ENCODE measurements at regions not wholly inside any gene's neighbourhood (a gene's known extent, or its start where the extent isn't known, plus 50 kb on each side); places are given as distances from the start of the nearest gene placed in this dataset.

GRCh38 chr10:100612601-100613595 lies 77.2 kb downstream of the HIF1AN start:
- no peak for TF ChIP-seq REST (IDR thresholded peaks at IDR 0.05; ENCODE audit: low read depth)

- no peak for TF ChIP-seq TEAD4 (IDR thresholded peaks at IDR 0.05)
- no peak for TF ChIP-seq FOXM1 (IDR thresholded peaks at IDR 0.05; ENCODE audit: borderline replicate concordance, low read depth)
- no peak for TF ChIP-seq EP300 (IDR thresholded peaks at IDR 0.05; ENCODE audit: borderline replicate concordance)
- TF ChIP-seq TCF12 (IDR thresholded peaks at IDR 0.05; ENCODE audit: low read depth), result no peak
- no peak for TF ChIP-seq EGR1 (IDR thresholded peaks at IDR 0.05)
- TF ChIP-seq MAX (IDR thresholded peaks at IDR 0.05), result no peak
- no peak for TF ChIP-seq REST (IDR thresholded peaks at IDR 0.05; ENCODE audit: low read depth)
- no peak for TF ChIP-seq TAF1 (IDR thresholded peaks at IDR 0.05; ENCODE audit: low read depth)
- no peak for TF ChIP-seq CREB1 (IDR thresholded peaks at IDR 0.05; ENCODE audit: low read depth)
- no peak for TF ChIP-seq RAD21 (IDR thresholded peaks at IDR 0.05; ENCODE audit: low read depth)
- no peak for TF ChIP-seq NFIC (IDR thresholded peaks at IDR 0.05)
- no peak for TF ChIP-seq CEBPB (IDR thresholded peaks at IDR 0.05)
These were observed 78.1 kb downstream of the HIF1AN start for GRCh38 chr10:100613846-100614245.

- TF ChIP-seq ZBTB7A (IDR thresholded peaks at IDR 0.05; ENCODE audit: low read depth), result no peak
These were observed 78.8 kb downstream of the HIF1AN start for GRCh38 chr10:100614429-100615095.

- TF ChIP-seq EP300 (IDR thresholded peaks at IDR 0.05; ENCODE audit: borderline replicate concordance), result no peak
- TF ChIP-seq CREB1 (IDR thresholded peaks at IDR 0.05; ENCODE audit: low read depth), result no peak
- no peak for TF ChIP-seq NFIC (IDR thresholded peaks at IDR 0.05)
- TF ChIP-seq TCF12 (IDR thresholded peaks at IDR 0.05; ENCODE audit: low read depth), result no peak
- TF ChIP-seq RAD21 (IDR thresholded peaks at IDR 0.05; ENCODE audit: low read depth), result no peak
- no peak for TF ChIP-seq FOXM1 (IDR thresholded peaks at IDR 0.05; ENCODE audit: borderline replicate concordance, low read depth)
- TF ChIP-seq MAX (IDR thresholded peaks at IDR 0.05), result no peak
- TF ChIP-seq YY1 (IDR thresholded peaks at IDR 0.05; ENCODE audit: low read depth), result no peak
- TF ChIP-seq TAF1 (IDR thresholded peaks at IDR 0.05; ENCODE audit: low read depth), result no peak
- no peak for TF ChIP-seq TEAD4 (IDR thresholded peaks at IDR 0.05)
- no peak for TF ChIP-seq USF1 (IDR thresholded peaks at IDR 0.05)
- no peak for TF ChIP-seq ZBTB7A (IDR thresholded peaks at IDR 0.05; ENCODE audit: low read depth)
- TF ChIP-seq EGR1 (IDR thresholded peaks at IDR 0.05), result no peak
- no peak for TF ChIP-seq REST (IDR thresholded peaks at IDR 0.05; ENCODE audit: low read depth)
- TF ChIP-seq CEBPB (IDR thresholded peaks at IDR 0.05), result no peak
These were observed 79.5 kb downstream of the HIF1AN start for GRCh38 chr10:100615241-100615640.

GRCh38 chr10:100615908-100616307 lies 80.2 kb downstream of the HIF1AN start:
- no peak for TF ChIP-seq CEBPB (IDR thresholded peaks at IDR 0.05)
- no peak for TF ChIP-seq FOXM1 (IDR thresholded peaks at IDR 0.05; ENCODE audit: borderline replicate concordance, low read depth)
- no peak for TF ChIP-seq EGR1 (IDR thresholded peaks at IDR 0.05)
- TF ChIP-seq RAD21 (IDR thresholded peaks at IDR 0.05; ENCODE audit: low read depth), result no peak
- no peak for TF ChIP-seq USF1 (IDR thresholded peaks at IDR 0.05)
- TF ChIP-seq ZBTB7A (IDR thresholded peaks at IDR 0.05; ENCODE audit: low read depth), result no peak

All from Ishikawa (cell line).